NT2/D1 (cell line): ENCODE measurements at regions not wholly inside any gene's neighbourhood (a gene's known extent, or its start where the extent isn't known, plus 50 kb on each side); places are given as distances from the start of the nearest gene placed in this dataset.

Experiments
- YY1 ChIP-seq: IDR thresholded peaks from 2 replicates; pipeline ENCODE4 v1.6.1; 2011; ENCODE audit not compliant: insufficient read length, insufficient read depth
- ZNF274 ChIP-seq: IDR thresholded peaks from 2 replicates; pipeline ENCODE4 v1.6.1; 2011; ENCODE audit warnings: mild to moderate bottlenecking, low read depth, low read length

DNA sequence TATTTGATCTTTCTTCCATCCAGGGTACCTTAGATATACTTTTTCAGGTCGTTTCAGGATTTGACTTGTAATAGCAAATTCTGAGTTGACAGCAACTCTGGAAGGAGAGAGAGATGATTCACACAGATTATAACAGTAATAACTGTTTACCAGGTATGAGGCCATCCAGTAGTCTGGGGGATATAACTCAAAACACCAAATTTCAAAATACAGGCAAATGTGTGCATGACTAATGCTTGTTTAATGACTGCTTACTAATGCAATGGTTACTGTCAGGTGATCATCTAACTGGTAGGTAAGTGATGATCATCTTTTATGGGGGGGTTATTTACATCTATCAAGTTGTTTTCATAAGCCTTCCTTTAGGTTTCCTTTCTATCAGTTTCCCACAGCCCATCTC lies 412.3 kb downstream of the MAT2B start:
- TF ChIP-seq ZNF274: no peak
- no peak for TF ChIP-seq YY1
